Endothelial cell of umbilical vein (primary cell): ENCODE measurements at regions not wholly inside any gene's neighbourhood (a gene's known extent, or its start where the extent isn't known, plus 50 kb on each side); places are given as distances from the start of the nearest gene placed in this dataset.

Experiments used
- BruUV-seq: library from RNA; stranded (reverse); fragments of 400-500 nt; replicated peaks from 2 replicates; lab custom pipeline; 2021; lab: Mats Ljungman, UMichigan
- CTCF ChIA-PET: fragments of 300-600, 350-600 bp; sonication (Branson Sonifier 250); formaldehyde crosslinking; loops from one replicate; lab custom pipeline; 2021; ENCODE audit warnings: antibody characterized with exemption, inconsistent platforms; lab: Charles Lee
- POLR2A ChIA-PET: fragments of 300-600, 350-600 bp; sonication (Branson Sonifier 250); formaldehyde crosslinking; loops from one replicate; lab custom pipeline; 2021; ENCODE audit warnings: antibody characterized with exemption, inconsistent platforms; lab: Charles Lee
- DNase-seq: peaks from one replicate; pipeline ENCODE4 v3.0.0-alpha.2; 2011; ENCODE audit warnings: low read depth, low spot score
- FAIRE-seq: peaks from 2 replicates; lab custom pipeline; 2011; peaks lifted over from hg19 to GRCh38; lab: Jason Lieb, UNC
- H2AFZ ChIP-seq: 2 replicates; pipeline ENCODE4 v1.6.0; 2012; ENCODE audit warnings: low read depth, low read length, control low read depth, inconsistent platforms
- H3K27ac ChIP-seq: 2 replicates; pipeline ENCODE4 v1.5.1; 2011; ENCODE audit warnings: low read depth, mild to moderate bottlenecking, control low read depth, low read length, moderate library complexity; ENCODE audit not compliant: insufficient read depth
- H3K27me3 ChIP-seq, 2 experiments: 2 replicates each; pipeline versions ENCODE4 v1.6.0 to v1.6.1; 2011; ENCODE audit warnings: low read length in 2 of 2, mixed read lengths in 1 of 2; ENCODE audit not compliant: control insufficient read depth in 2 of 2, insufficient read depth in 2 of 2
- H3K36me3 ChIP-seq, 2 experiments: 2 replicates in 1 of 2; 3 replicates in 1 of 2; pipeline ENCODE4 v1.5.1; 2011; ENCODE audit warnings: low read length in 2 of 2, mild to moderate bottlenecking in 1 of 2, moderate library complexity in 1 of 2; ENCODE audit not compliant: control insufficient read depth in 2 of 2, insufficient read depth in 2 of 2; ENCODE audit errors: extremely low read depth in 1 of 2
- H3K4me1 ChIP-seq: 3 replicates; pipeline ENCODE4 v1.5.1; 2011; ENCODE audit warnings: mild to moderate bottlenecking, low read length; ENCODE audit not compliant: control insufficient read depth, insufficient read depth; ENCODE audit errors: extremely low read depth
- H3K4me2 ChIP-seq: 2 replicates; pipeline ENCODE4 v1.6.1; 2011; ENCODE audit warnings: low read length, control low read depth, mixed read lengths; ENCODE audit not compliant: insufficient read depth
- H3K4me3 ChIP-seq, 3 experiments: fragments of 200-600 bp in 1 of 3; sonication (generic), shearing (Covaris generic) in 1 of 3; replicated peaks in 1 of 3; 2 replicates each; pipeline ENCODE4 v1.5.1; 2011 to 2016; ENCODE audit warnings: control low read depth in 3 of 3, low read length in 3 of 3, mild to moderate bottlenecking in 2 of 3, inconsistent platforms in 1 of 3, low read depth in 1 of 3, moderate library complexity in 1 of 3; ENCODE audit not compliant: insufficient read depth in 1 of 3
- H3K79me2 ChIP-seq: 2 replicates; pipeline ENCODE4 v1.6.0; 2012; ENCODE audit warnings: low read length, inconsistent platforms; ENCODE audit not compliant: control insufficient read depth, insufficient read depth
- H3K9ac ChIP-seq: replicated peaks from 2 replicates; pipeline ENCODE3; 2011; ENCODE audit warnings: low read length, control low read depth; ENCODE audit not compliant: insufficient read depth; ENCODE audit errors: extremely low read depth
- H3K9me1 ChIP-seq: replicated peaks from 3 replicates; pipeline ENCODE4 v1.6.0; 2011; ENCODE audit warnings: mild to moderate bottlenecking, low read length; ENCODE audit not compliant: control insufficient read depth, insufficient read depth; ENCODE audit errors: extremely low read depth
- H3K9me3 ChIP-seq: replicated peaks from 2 replicates; pipeline ENCODE4 v1.5.1; 2012; ENCODE audit warnings: low read length, inconsistent platforms; ENCODE audit not compliant: control insufficient read depth, insufficient read depth
- H4K20me1 ChIP-seq: replicated peaks from 2 replicates; pipeline ENCODE3; 2011; ENCODE audit warnings: mild to moderate bottlenecking, low read length; ENCODE audit not compliant: control insufficient read depth, insufficient read depth; ENCODE audit errors: extremely low read depth
- CTCF ChIP-seq, 2 donors: IDR thresholded peaks; 1 replicate in 1 of 2; 2 replicates in 1 of 2; pipeline ENCODE4 v1.5.1; 2011; ENCODE audit warnings: low read length in 2 of 2, mild to moderate bottlenecking in 2 of 2, moderate library complexity in 2 of 2, control low read depth in 1 of 2, inconsistent platforms in 1 of 2, low read depth in 1 of 2; ENCODE audit not compliant: insufficient read depth in 1 of 2; ENCODE audit errors: extremely low read depth in 1 of 2
- EZH2 ChIP-seq: IDR thresholded peaks from 2 replicates; pipeline ENCODE4 v1.6.1; 2012; ENCODE audit warnings: borderline replicate concordance, low read depth, mild to moderate bottlenecking, moderate library complexity, low read length, inconsistent platforms; ENCODE audit not compliant: severe bottlenecking
- FOS ChIP-seq: IDR thresholded peaks from 2 replicates; pipeline ENCODE4 v1.6.1; 2011; ENCODE audit warnings: mild to moderate bottlenecking, low read length, moderate library complexity, borderline replicate concordance; ENCODE audit not compliant: insufficient read depth
- GATA2 ChIP-seq: IDR thresholded peaks from 2 replicates; pipeline ENCODE4 v1.7.0; 2011; ENCODE audit warnings: low read depth, mild to moderate bottlenecking, moderate library complexity, mixed read lengths, low read length; ENCODE audit not compliant: insufficient read length, insufficient read depth
- JUN ChIP-seq: IDR thresholded peaks from 2 replicates; pipeline ENCODE4 v1.6.1; 2011; ENCODE audit warnings: borderline replicate concordance, low read depth; ENCODE audit not compliant: insufficient read length, insufficient read depth
- MAX ChIP-seq: IDR thresholded peaks from 2 replicates; pipeline ENCODE4 v1.6.1; 2011; ENCODE audit not compliant: insufficient read depth, insufficient read length
- MYC ChIP-seq: IDR thresholded peaks from one replicate; pipeline ENCODE4 v1.6.1; 2011; ENCODE audit warnings: mild to moderate bottlenecking, low read depth, low read length
- POLR2A ChIP-seq: IDR thresholded peaks from 2 replicates; pipeline ENCODE4 v1.6.1; 2012; ENCODE audit warnings: low read depth, mild to moderate bottlenecking, control low read depth, low read length
- POLR2AphosphoS5 ChIP-seq: IDR thresholded peaks from 2 replicates; pipeline ENCODE4 v1.6.1; 2012; ENCODE audit warnings: low read depth, mild to moderate bottlenecking, control low read depth, low read length, moderate library complexity; ENCODE audit not compliant: insufficient read depth
- dilution Hi-C: fragments of 300-500 bp; cut with MboI; formaldehyde crosslinking; loops from one replicate; pipeline ENCODE4 v1.15.0; 2019; ENCODE audit warnings: low sequenced_read_pairs; ENCODE audit not compliant: extremely low pct_ligation_motif_present
- intact Hi-C: fragments of 100-400 bp; cut with micrococcal nuclease; formaldehyde crosslinking; loops from one replicate; pipeline ENCODE4 v1.10.0; 2022

GRCh38 chr18:43877616-43878321 lies 600.5 kb upstream of the SYT4 start:
- Histone ChIP-seq H2AFZ (no peak overlapping the region), H4K20me1 (no peaks in the 10 kb centered on the region), H3K79me2 (no peaks in the 10 kb centered on the region), H3K36me3 (no peaks in the 10 kb centered on the region), H3K9me3 (no peaks in the 10 kb centered on the region), H3K4me3 (no peak overlapping the region), H3K4me1 (no peaks in the 10 kb centered on the region), H3K9me1 (no peaks in the 10 kb centered on the region), H3K4me2 (no peak overlapping the region), H3K9ac (no peak overlapping the region), H3K27ac (no peak overlapping the region), H3K27me3 (no peaks in the 10 kb centered on the region)
- DNase-seq, result no peak
- TF ChIP-seq EZH2, result no peak
- no peak for TF ChIP-seq GATA2
- TF ChIP-seq MYC, result no peak
- no peak for TF ChIP-seq POLR2A
- no peak for TF ChIP-seq FOS
- TF ChIP-seq JUN, result no peak
- no peak for TF ChIP-seq MAX
- TF ChIP-seq CTCF (IDR thresholded peaks at IDR 0.05; ENCODE audit: extremely low read depth in 1 of 2, insufficient read depth in 1 of 2, low read depth in 1 of 2, low read length in 2 of 2), result no peak
- TF ChIP-seq POLR2AphosphoS5, result no peak
- FAIRE-seq, result no peak
- CTCF ChIA-PET, result interaction anchor here (1.0 kb wide), 1 partner anchor 13 kb away, joined by 3 read pairs; no protein-coding TSS in a partner anchor
- intact Hi-C loops (no loop called here), dilution Hi-C loops (no loop called here)
- BruUV-seq, result no TSS peak
- POLR2A ChIA-PET, result no interaction called here
